HEK293 (cell line): ENCODE measurements at regions not wholly inside any gene's neighbourhood (a gene's known extent, or its start where the extent isn't known, plus 50 kb on each side); places are given as distances from the start of the nearest gene placed in this dataset.

Experiments used
- CTCF ChIP-seq: fragments of 450-650 bp; formaldehyde crosslinking; IDR thresholded peaks from 2 replicates; pipeline ENCODE4 v1.5.1; 2016; ENCODE audit warnings: missing biosample characterization, missing genetic modification characterization
- IKZF3 ChIP-seq: fragments of 450-650 bp; IDR thresholded peaks from 2 replicates; pipeline ENCODE4 v1.5.0; 2018; ENCODE audit warnings: missing biosample characterization, mild to moderate bottlenecking, missing genetic modification characterization, moderate library complexity
- PRDM1 ChIP-seq: fragments of 450-650 bp; formaldehyde crosslinking; IDR thresholded peaks from 2 replicates; pipeline ENCODE4; 2016; ENCODE audit warnings: missing biosample characterization, missing genetic modification characterization
- PRDM2 ChIP-seq: fragments of 450-650 bp; formaldehyde crosslinking; IDR thresholded peaks from 2 replicates; pipeline ENCODE4 v1.5.1; 2016; ENCODE audit warnings: missing biosample characterization, missing genetic modification characterization, borderline replicate concordance
- ZFP3 ChIP-seq: fragments of 450-650 bp; formaldehyde crosslinking; IDR thresholded peaks from 2 replicates; pipeline ENCODE4 v1.5.1; 2016; ENCODE audit warnings: low read depth, missing biosample characterization, missing genetic modification characterization
- ZNF184 ChIP-seq: fragments of 450-650 bp; IDR thresholded peaks from 2 replicates; pipeline ENCODE4 v1.5.1; 2018; ENCODE audit warnings: missing biosample characterization, mild to moderate bottlenecking, missing genetic modification characterization
- ZNF280D ChIP-seq: fragments of 450-650 bp; formaldehyde crosslinking; IDR thresholded peaks from 2 replicates; pipeline ENCODE4 v1.5.1; 2016; ENCODE audit warnings: missing biosample characterization, missing genetic modification characterization
- ZNF518A ChIP-seq: fragments of 450-650 bp; formaldehyde crosslinking; conservative IDR thresholded peaks from 2 replicates; pipeline ENCODE4 v1.5.1; 2016; ENCODE audit warnings: low read depth, missing biosample characterization, missing genetic modification characterization
- ZNF777 ChIP-seq: fragments of 450-650 bp; formaldehyde crosslinking; IDR thresholded peaks from 2 replicates; pipeline ENCODE4 v1.5.1; 2017; ENCODE audit warnings: missing biosample characterization, missing genetic modification characterization, borderline replicate concordance
- ZNF837 ChIP-seq: fragments of 450-650 bp; formaldehyde crosslinking; IDR thresholded peaks from 2 replicates; pipeline ENCODE4 v1.5.1; 2016; ENCODE audit warnings: missing biosample characterization, missing genetic modification characterization
- TF ChIP-seq, protein P1 (sequence below): fragments of 450-650 bp; formaldehyde crosslinking; IDR thresholded peaks from 2 replicates; pipeline ENCODE4 v1.5.1; 2017; ENCODE audit warnings: missing biosample characterization, missing genetic modification characterization
- TF ChIP-seq, protein P2 (sequence below): fragments of 450-650 bp; formaldehyde crosslinking; conservative IDR thresholded peaks from 2 replicates; pipeline ENCODE4 v1.5.1; 2016; ENCODE audit warnings: low read depth, missing biosample characterization, missing genetic modification characterization

GRCh38 chr3:10763248-10763620, 52.8 kb upstream of the SLC6A11 start:
- TF ChIP-seq CTCF (tag by site-specific recombination) (no peak), ZNF518A (tag by site-specific recombination) (no peak), ZNF280D (tag by site-specific recombination) (no peak), ZNF837 (no peak), ZNF777 (tag by site-specific recombination) (no peak), ZFP3 (tag by site-specific recombination) (no peak), PRDM2 (tag by site-specific recombination) (no peak), PRDM1 (tag by site-specific recombination) (no peak), IKZF3 (tag by site-specific recombination) (no peak), ZNF184 (tag by site-specific recombination) (no peak)
- TF ChIP-seq, protein P1, sequence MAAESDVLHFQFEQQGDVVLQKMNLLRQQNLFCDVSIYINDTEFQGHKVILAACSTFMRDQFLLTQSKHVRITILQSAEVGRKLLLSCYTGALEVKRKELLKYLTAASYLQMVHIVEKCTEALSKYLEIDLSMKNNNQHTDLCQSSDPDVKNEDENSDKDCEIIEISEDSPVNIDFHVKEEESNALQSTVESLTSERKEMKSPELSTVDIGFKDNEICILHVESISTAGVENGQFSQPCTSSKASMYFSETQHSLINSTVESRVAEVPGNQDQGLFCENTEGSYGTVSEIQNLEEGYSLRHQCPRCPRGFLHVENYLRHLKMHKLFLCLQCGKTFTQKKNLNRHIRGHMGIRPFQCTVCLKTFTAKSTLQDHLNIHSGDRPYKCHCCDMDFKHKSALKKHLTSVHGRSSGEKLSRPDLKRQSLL (tag by site-specific recombination), result no peak
- TF ChIP-seq, protein P2, sequence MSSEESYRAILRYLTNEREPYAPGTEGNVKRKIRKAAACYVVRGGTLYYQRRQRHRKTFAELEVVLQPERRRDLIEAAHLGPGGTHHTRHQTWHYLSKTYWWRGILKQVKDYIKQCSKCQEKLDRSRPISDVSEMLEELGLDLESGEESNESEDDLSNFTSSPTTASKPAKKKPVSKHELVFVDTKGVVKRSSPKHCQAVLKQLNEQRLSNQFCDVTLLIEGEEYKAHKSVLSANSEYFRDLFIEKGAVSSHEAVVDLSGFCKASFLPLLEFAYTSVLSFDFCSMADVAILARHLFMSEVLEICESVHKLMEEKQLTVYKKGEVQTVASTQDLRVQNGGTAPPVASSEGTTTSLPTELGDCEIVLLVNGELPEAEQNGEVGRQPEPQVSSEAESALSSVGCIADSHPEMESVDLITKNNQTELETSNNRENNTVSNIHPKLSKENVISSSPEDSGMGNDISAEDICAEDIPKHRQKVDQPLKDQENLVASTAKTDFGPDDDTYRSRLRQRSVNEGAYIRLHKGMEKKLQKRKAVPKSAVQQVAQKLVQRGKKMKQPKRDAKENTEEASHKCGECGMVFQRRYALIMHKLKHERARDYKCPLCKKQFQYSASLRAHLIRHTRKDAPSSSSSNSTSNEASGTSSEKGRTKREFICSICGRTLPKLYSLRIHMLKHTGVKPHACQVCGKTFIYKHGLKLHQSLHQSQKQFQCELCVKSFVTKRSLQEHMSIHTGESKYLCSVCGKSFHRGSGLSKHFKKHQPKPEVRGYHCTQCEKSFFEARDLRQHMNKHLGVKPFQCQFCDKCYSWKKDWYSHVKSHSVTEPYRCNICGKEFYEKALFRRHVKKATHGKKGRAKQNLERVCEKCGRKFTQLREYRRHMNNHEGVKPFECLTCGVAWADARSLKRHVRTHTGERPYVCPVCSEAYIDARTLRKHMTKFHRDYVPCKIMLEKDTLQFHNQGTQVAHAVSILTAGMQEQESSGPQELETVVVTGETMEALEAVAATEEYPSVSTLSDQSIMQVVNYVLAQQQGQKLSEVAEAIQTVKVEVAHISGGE (tag by site-specific recombination), result no peak
